Ovary (tissue), 7 donors: ENCODE measurements at regions not wholly inside any gene's neighbourhood (a gene's known extent, or its start where the extent isn't known, plus 50 kb on each side); places are given as distances from the start of the nearest gene placed in this dataset.

ENCODE experiments used
- DNase-seq, 5 donors: peaks; one replicate each; pipeline ENCODE4 v3.0.0-alpha.2; 2019 to 2020
- H3K27ac ChIP-seq, 2 donors: fragments of 200-600 bp; one replicate each; pipeline versions ENCODE4 v1.5.1 to v1.8.0; 2019 to 2022
- H3K27me3 ChIP-seq: fragments of 200-600 bp; one replicate; pipeline ENCODE4 v1.8.0; 2022
- H3K36me3 ChIP-seq: fragments of 200-600 bp; sonication (generic); one replicate; pipeline ENCODE4 v1.5.1; 2019
- H3K4me1 ChIP-seq: one replicate; pipeline ENCODE4 v1.8.1; 2013; ENCODE audit warnings: mild to moderate bottlenecking, moderate library complexity; ENCODE audit not compliant: insufficient read depth
- H3K4me3 ChIP-seq: fragments of 200-600 bp; sonication (generic); one replicate; pipeline ENCODE4 v1.5.1; 2017
- H3K9me3 ChIP-seq, 2 donors: fragments of 200-600 bp in 1 of 2; sonication (generic) in 1 of 2; one replicate each; pipeline versions ENCODE4 v1.5.1 to v1.8.1; 2013 to 2019; ENCODE audit warnings: mild to moderate bottlenecking in 1 of 2, moderate library complexity in 1 of 2
- EP300 ChIP-seq: sonication (generic); formaldehyde crosslinking; IDR thresholded peaks from one replicate; pipeline ENCODE4 v1.6.1; 2017; ENCODE audit warnings: antibody characterized with exemption
- POLR2A ChIP-seq: fragments of 450-650 bp; IDR thresholded peaks from one replicate; pipeline ENCODE4 v1.6.1; 2017; ENCODE audit warnings: antibody characterized with exemption, mild to moderate bottlenecking, moderate library complexity
- WGBS, 3 donors: extraction: QIAGEN DNeasy Blood & Tissue Kit in 1 of 3; methylation state at CpG; one replicate each; pipeline versions ENCODE4 v1.1.5 to v1.1.7; 2013 to 2017; 5-methylcytosine and 5-hydroxymethylcytosine counted together
- intact Hi-C, 4 donors: fragments of 100-400 bp; cut with DNase I; formaldehyde crosslinking; loops; one replicate each; pipeline versions ENCODE4 v1.11.0 to v1.15.1; 2022 to 2023
- TF ChIP-seq, protein P1 (sequence below), 3 donors: fragments of 450-650 bp in 2 of 3; fragments of 200-600 bp in 1 of 3; IDR thresholded peaks; one replicate each; pipeline versions ENCODE4 v1.5.1 to v1.8.0; 2016 to 2022; ENCODE audit warnings: antibody characterized with exemption in 3 of 3, mild to moderate bottlenecking in 1 of 3
- donor health status: DM: no; HTN: no; CAD: no; lungs with moderate emphysema.
- donor health status: DM: no; HTN: no; CAD: no.
- donor health status: Bipolar disorder and iron deficiency.
- donor health status: DM: no; HTN: no; CAD: no.
- donor health status: DM: yes; HTN: yes; CAD: no.

DNA sequence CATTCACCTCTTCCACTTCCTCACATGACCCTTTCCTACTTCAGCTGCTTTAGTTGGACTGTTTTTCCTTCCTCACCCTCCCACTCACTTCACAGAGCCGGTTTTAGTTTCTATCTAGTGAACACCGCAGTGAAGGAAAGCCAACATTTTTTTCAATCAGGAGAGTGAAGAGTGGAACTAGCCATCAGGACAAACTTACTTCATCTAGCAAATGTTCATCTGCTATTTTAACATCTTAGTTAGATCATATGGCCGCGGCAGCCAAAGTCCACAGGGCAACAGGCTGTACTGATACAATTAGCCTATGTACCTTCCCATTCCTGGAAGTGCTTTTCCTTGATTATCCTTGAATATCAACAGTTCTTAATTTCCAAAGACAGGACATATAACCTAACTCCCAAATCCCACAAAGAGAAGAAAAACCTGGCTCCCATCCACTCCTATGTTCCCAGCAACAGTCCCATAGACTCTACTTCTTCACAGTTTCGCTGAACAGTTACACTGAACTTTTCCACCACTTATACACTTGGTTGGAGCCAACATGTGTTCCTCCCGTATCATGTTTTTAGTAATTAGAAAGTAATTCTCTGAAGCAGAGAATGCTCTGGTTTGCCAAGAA, 456.2 kb upstream of the THBS1 start:
- Histone ChIP-seq H3K9me3 (no peaks in the 10 kb centered on the region), H3K4me3 (no peak overlapping the region), H3K27me3 (no peaks in the 10 kb centered on the region), H3K36me3 (no peaks in the 10 kb centered on the region), H3K4me1 (peaks cover 10% of the 10 kb centered on the region), H3K27ac (peak overlapping the region in 1 of 2 donors; percentile 32)
- intact Hi-C loops, result no loop called here
- 15 to 18% (median 18%) methylated on average over 6 of the region's 6 CpGs for WGBS, 3 donors
- no peak for DNase-seq
- TF ChIP-seq POLR2A, result no peak
- TF ChIP-seq, protein P1, sequence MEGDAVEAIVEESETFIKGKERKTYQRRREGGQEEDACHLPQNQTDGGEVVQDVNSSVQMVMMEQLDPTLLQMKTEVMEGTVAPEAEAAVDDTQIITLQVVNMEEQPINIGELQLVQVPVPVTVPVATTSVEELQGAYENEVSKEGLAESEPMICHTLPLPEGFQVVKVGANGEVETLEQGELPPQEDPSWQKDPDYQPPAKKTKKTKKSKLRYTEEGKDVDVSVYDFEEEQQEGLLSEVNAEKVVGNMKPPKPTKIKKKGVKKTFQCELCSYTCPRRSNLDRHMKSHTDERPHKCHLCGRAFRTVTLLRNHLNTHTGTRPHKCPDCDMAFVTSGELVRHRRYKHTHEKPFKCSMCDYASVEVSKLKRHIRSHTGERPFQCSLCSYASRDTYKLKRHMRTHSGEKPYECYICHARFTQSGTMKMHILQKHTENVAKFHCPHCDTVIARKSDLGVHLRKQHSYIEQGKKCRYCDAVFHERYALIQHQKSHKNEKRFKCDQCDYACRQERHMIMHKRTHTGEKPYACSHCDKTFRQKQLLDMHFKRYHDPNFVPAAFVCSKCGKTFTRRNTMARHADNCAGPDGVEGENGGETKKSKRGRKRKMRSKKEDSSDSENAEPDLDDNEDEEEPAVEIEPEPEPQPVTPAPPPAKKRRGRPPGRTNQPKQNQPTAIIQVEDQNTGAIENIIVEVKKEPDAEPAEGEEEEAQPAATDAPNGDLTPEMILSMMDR (IDR thresholded peaks at IDR 0.05), result no peak
- TF ChIP-seq EP300, result no peak

DNA sequence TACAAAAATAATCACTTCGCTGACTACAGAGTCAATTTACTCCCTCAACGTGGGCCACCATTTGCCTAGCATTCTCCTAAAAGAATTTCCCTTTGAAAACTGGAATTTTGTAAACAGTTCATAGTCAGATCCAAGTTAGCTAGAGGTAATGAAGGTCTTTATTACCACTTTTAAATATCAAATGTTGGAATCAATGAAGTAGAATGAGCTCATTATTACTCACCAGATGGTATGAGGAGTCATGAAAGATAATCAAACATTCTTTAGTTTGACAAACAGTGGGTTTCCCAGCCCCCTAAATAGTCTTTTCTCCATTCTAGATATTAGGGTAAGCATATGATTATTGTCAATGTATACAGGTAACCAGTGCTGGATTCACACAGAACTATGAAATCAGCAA, 455.7 kb upstream of the THBS1 start:
- intact Hi-C loops, result no loop called here
- TF ChIP-seq, protein P1 (IDR thresholded peaks at IDR 0.05), result no peak
- TF ChIP-seq POLR2A, result no peak
- no peak for TF ChIP-seq EP300
- H3K27me3 ChIP-seq, result no peaks in the 10 kb centered on the region
- H3K4me1 ChIP-seq, result peaks cover 10% of the 10 kb centered on the region
- no peak overlapping the region for H3K4me3 ChIP-seq
- H3K9me3 ChIP-seq, result no peaks in the 10 kb centered on the region
- H3K27ac ChIP-seq, result no peak overlapping the region
- DNase-seq, result no peak
- WGBS, 3 donors, result 14 to 21% (median 18%) methylated on average over 2 of the region's 2 CpGs
- H3K36me3 ChIP-seq, result no peaks in the 10 kb centered on the region

DNA sequence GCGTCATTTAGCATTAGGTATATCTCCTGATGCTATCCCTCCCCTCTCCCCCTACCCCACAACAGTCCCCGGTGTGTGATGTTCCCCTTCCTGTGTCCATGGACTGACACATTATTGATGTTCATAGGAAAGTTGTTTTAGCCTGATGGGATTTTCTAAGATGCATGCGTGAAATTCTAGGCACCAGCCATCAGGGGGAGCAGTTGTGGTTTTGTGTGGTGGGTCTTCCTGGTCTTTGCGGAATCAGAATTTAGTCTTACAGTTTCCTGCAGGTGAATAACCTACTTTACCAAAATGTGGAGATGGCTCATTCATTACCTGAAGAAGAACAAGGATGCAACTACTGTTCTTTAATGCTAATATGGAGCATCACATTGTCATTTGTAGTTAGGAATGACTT, 455.0 kb upstream of the THBS1 start:
- 84 to 88% (median 88%) methylated on average over 4 of the region's 4 CpGs for WGBS, 3 donors
- intact Hi-C loops, result no loop called here

DNA sequence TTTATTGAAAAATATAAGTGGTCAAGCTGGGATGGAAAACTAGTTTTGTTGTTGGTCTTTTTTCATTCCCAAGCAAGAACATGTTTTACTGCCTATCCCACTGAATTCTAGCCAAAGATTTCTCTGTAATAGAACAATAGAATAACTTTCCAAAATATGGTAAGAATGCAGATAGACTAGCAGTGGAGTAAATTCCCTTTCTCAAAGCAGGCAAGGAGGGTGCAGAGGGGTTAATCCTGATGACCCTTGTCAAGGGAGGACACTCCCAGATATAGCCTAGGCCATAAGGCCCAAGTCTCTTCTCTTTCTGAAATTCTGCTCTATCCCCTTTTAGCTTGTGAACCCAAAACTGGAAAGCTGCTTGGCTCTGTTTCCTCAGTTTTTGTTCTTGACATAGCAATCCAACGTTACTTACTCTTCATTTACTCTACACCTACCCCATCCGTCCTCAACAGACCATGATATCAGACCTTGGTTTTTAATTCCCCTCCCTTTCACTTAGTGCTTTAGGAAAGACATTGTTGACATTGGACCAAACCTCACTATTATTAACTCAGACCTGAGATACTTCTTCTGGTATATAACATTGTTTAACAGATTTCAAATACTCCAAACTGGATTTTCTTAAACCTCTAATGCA, 453.6 kb upstream of the THBS1 start:
- Histone ChIP-seq H3K9me3 (no peaks in the 10 kb centered on the region), H3K36me3 (no peaks in the 10 kb centered on the region), H3K27ac (no peak overlapping the region), H3K27me3 (no peaks in the 10 kb centered on the region), H3K4me1 (peaks cover 10% of the 10 kb centered on the region), H3K4me3 (no peak overlapping the region)
- TF ChIP-seq EP300, result no peak
- no peak for TF ChIP-seq POLR2A
- TF ChIP-seq, protein P1 (IDR thresholded peaks at IDR 0.05), result no peak
- WGBS, 3 donors, result 7 to 9% (median 8%) methylated on average over 2 of the region's 2 CpGs
- no peak for DNase-seq
- intact Hi-C loops, result no loop called here

More for the DNA sequence above, 455.0 kb upstream of the THBS1 start:
- Histone ChIP-seq H3K36me3 (no peaks in the 10 kb centered on the region), H3K4me3 (no peak overlapping the region), H3K27me3 (no peaks in the 10 kb centered on the region), H3K4me1 (peaks cover 10% of the 10 kb centered on the region), H3K9me3 (no peaks in the 10 kb centered on the region), H3K27ac (no peak overlapping the region)
- DNase-seq, result no peak
- TF ChIP-seq, protein P1 (IDR thresholded peaks at IDR 0.05), result no peak
- TF ChIP-seq EP300, result no peak
